Calu3 (cell line): ENCODE measurements at regions not wholly inside any gene's neighbourhood (a gene's known extent, or its start where the extent isn't known, plus 50 kb on each side); places are given as distances from the start of the nearest gene placed in this dataset.

Experiments
- BruUV-seq: library from RNA; stranded (reverse); fragments of 400-500 nt; replicated peaks from 2 replicates; lab custom pipeline; 2021; lab: Mats Ljungman, UMichigan
- CTCF ChIA-PET: fragments of 300-600 bp; sonication (Branson Sonifier 250); formaldehyde crosslinking; loops from one replicate; lab custom pipeline; 2022; ENCODE audit warnings: antibody characterized with exemption; lab: Charles Lee
- DNase-seq: peaks from one replicate; pipeline ENCODE4 v3.0.0; 2022
- H3K27ac Mint-ChIP-seq: one replicate; pipeline ENCODE4 v1.8.0; 2022; ENCODE audit warnings: mixed read lengths; ENCODE audit not compliant: unreplicated experiment
- H3K27me3 Mint-ChIP-seq: one replicate; pipeline ENCODE4 v1.8.0; 2022; ENCODE audit warnings: mixed read lengths; ENCODE audit not compliant: unreplicated experiment
- H3K36me3 Mint-ChIP-seq: one replicate; pipeline ENCODE4 v1.8.0; 2022; ENCODE audit warnings: mild to moderate bottlenecking, moderate library complexity, mixed read lengths; ENCODE audit not compliant: insufficient read depth, unreplicated experiment
- H3K4me1 Mint-ChIP-seq: one replicate; pipeline ENCODE4 v1.8.0; 2022; ENCODE audit warnings: mild to moderate bottlenecking, low read depth, mixed read lengths; ENCODE audit not compliant: unreplicated experiment
- H3K4me3 Mint-ChIP-seq: one replicate; pipeline ENCODE4 v1.8.0; 2022; ENCODE audit warnings: mild to moderate bottlenecking, low read depth, moderate library complexity, mixed read lengths; ENCODE audit not compliant: unreplicated experiment
- H3K9me3 Mint-ChIP-seq: one replicate; pipeline ENCODE4 v1.8.0; 2022; ENCODE audit warnings: low read depth, mixed read lengths; ENCODE audit not compliant: unreplicated experiment
- CTCF ChIP-seq: fragments of 200-600 bp; IDR thresholded peaks from one replicate; pipeline ENCODE4 v1.8.0; 2022; ENCODE audit warnings: antibody characterized with exemption; ENCODE audit not compliant: unreplicated experiment
- intact Hi-C: fragments of 100-400 bp; cut with micrococcal nuclease; formaldehyde crosslinking; loops from one replicate; pipeline ENCODE4 v1.10.0; 2022; ENCODE audit not compliant: unreplicated experiment

GRCh38 chr12:111055181-111055880, 135.0 kb upstream of the MYL2 start:
- CTCF ChIA-PET, result no interaction called here
- no peaks in the 10 kb centered on the region for H3K9me3 Mint-ChIP-seq
- intact Hi-C loops, result no loop called here
- DNase-seq, result no peak
- no peak for TF ChIP-seq CTCF
- peaks cover 29% of the 10 kb centered on the region for H3K27me3 Mint-ChIP-seq
- no TSS peak for BruUV-seq
- no peak overlapping the region for H3K4me3 Mint-ChIP-seq
- no peaks in the 10 kb centered on the region for H3K36me3 Mint-ChIP-seq
- H3K4me1 Mint-ChIP-seq, result peaks cover 12% of the 10 kb centered on the region
- no peak overlapping the region for H3K27ac Mint-ChIP-seq

DNA sequence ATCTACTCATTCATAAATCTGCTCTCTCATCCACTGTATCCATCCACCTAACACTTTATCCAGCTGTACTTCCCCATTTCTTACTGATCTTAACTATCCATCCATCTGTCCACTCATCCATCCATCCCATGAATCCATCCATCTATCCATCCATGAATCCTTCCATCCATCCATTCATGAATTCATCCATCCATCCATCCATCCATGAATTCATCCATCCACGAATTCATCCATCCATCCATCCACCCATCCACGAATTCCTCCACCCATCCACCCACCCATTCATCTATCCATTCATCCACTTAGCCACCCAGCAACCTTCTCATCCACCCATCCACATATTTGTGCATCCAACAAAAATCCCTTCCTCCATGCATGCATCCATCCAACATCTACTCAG, 128.6 kb upstream of the MYL2 start:
- BruUV-seq, result no TSS peak
- H3K27ac Mint-ChIP-seq, result no peak overlapping the region
- no peaks in the 10 kb centered on the region for H3K9me3 Mint-ChIP-seq
- H3K27me3 Mint-ChIP-seq, result peaks cover 10% of the 10 kb centered on the region
- no peak for TF ChIP-seq CTCF
- H3K36me3 Mint-ChIP-seq, result no peaks in the 10 kb centered on the region
- CTCF ChIA-PET, result no interaction called here
- H3K4me1 Mint-ChIP-seq, result no peaks in the 10 kb centered on the region
- no peak overlapping the region for H3K4me3 Mint-ChIP-seq
- intact Hi-C loops, result no loop called here
- no peak for DNase-seq

DNA sequence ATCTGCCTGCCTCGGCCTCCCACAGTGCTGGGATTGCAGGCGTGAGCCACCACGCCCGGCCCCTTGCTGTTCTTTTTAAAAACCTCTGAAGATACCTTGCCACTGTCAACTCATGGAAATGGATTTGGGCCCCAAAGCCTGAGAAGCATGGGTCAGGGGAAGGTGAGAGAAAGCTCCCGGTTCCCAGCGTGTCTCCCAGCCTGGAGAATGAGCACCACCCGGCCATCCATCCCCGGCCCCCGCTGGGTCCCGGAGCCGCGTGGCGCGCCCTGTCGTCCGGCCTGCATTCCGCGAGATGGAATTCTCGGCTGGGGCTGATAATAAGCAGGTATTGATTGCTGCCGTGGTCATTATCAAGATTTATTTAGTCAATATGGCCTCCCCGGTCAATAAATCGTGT, 126.5 kb upstream of the MYL2 start:
- intact Hi-C loops, result no loop called here
- CTCF ChIA-PET, result no interaction called here
- Mint-ChIP-seq H3K27ac (no peak overlapping the region), H3K4me1 (no peaks in the 10 kb centered on the region), H3K36me3 (no peaks in the 10 kb centered on the region), H3K4me3 (no peak overlapping the region), H3K27me3 (peaks cover 26% of the 10 kb centered on the region), H3K9me3 (no peaks in the 10 kb centered on the region)
- TF ChIP-seq CTCF, result no peak
- DNase-seq, result no peak
- no TSS peak for BruUV-seq

DNA sequence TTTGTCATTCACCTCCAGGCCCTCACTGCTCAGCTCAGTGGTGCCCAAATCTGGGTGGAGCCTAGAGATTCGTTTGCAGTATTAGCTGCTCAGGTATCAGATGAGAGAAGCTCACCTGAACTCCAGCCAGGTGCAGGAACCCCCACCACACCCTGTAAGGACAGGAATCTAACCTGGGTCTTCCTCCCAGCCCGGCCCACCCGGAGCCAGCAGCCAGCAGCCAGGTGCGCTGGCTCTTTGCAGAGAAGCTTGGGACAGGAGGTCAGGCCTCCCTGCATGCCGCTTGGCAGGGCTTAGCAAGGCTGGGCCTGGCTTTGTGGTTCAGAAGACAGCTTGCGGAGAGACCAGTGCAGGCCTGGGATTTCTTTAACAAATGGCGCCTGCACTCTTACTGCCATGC, 125.6 kb upstream of the MYL2 start:
- intact Hi-C loops, result no loop called here
- Mint-ChIP-seq H3K27ac (no peak overlapping the region), H3K36me3 (no peaks in the 10 kb centered on the region), H3K4me1 (no peaks in the 10 kb centered on the region), H3K27me3 (peaks cover 29% of the 10 kb centered on the region), H3K4me3 (no peak overlapping the region), H3K9me3 (no peaks in the 10 kb centered on the region)
- DNase-seq, result no peak
- BruUV-seq, result no TSS peak
- CTCF ChIA-PET, result no interaction called here
- TF ChIP-seq CTCF, result no peak
